ENCODE measurements at regions not wholly inside any gene's neighbourhood (a gene's known extent, or its start where the extent isn't known, plus 50 kb on each side); places are given as distances from the start of the nearest gene placed in this dataset.

GRCh38 chr5:98042961-98043360, 730.5 kb upstream of the RGMB start:
- no peaks in the 10 kb centered on the region for H3K36me3 Mint-ChIP-seq (ENCODE audit: low read depth)
- H3K27ac Mint-ChIP-seq = no peak overlapping the region
- no peaks in the 10 kb centered on the region for H3K4me1 Mint-ChIP-seq
- ATAC-seq (no peak), DNase-seq (no peak)
- H3K9me3 ChIP-seq (ENCODE audit: control insufficient read depth, low read length, poor library complexity, severe bottlenecking) = no peaks in the 10 kb centered on the region
- no peaks in the 10 kb centered on the region for H3K27me3 Mint-ChIP-seq
- no peak overlapping the region for H3K4me3 Mint-ChIP-seq

- no peaks in the 10 kb centered on the region for H3K4me1 Mint-ChIP-seq
- no peak overlapping the region for H3K4me3 Mint-ChIP-seq
- H3K27me3 Mint-ChIP-seq = no peaks in the 10 kb centered on the region
- H3K36me3 Mint-ChIP-seq (ENCODE audit: low read depth) = no peaks in the 10 kb centered on the region
- H3K27ac Mint-ChIP-seq = no peak overlapping the region
- DNase-seq = no peak
- ATAC-seq = no peak
- no peaks in the 10 kb centered on the region for H3K9me3 ChIP-seq (ENCODE audit: control insufficient read depth, low read length, poor library complexity, severe bottlenecking)
Observed at GRCh38 chr5:98050583-98050982, 722.9 kb upstream of the RGMB start.

- H3K4me3 Mint-ChIP-seq = no peak overlapping the region
- H3K36me3 Mint-ChIP-seq (ENCODE audit: low read depth) = no peaks in the 10 kb centered on the region
- no peak for ATAC-seq
- H3K9me3 ChIP-seq (ENCODE audit: control insufficient read depth, low read length, poor library complexity, severe bottlenecking) = no peaks in the 10 kb centered on the region
- H3K27ac Mint-ChIP-seq = no peak overlapping the region
- H3K27me3 Mint-ChIP-seq = no peaks in the 10 kb centered on the region
- DNase-seq = no peak
- no peaks in the 10 kb centered on the region for H3K4me1 Mint-ChIP-seq
Observed at GRCh38 chr5:98053170-98053569, 720.3 kb upstream of the RGMB start.

GRCh38 chr5:98060148-98060547, 713.3 kb upstream of the RGMB start:
- Mint-ChIP-seq H3K4me3 (no peak overlapping the region), H3K4me1 (no peaks in the 10 kb centered on the region), H3K36me3 (ENCODE audit: low read depth) (no peaks in the 10 kb centered on the region), H3K27ac (no peak overlapping the region), H3K27me3 (no peaks in the 10 kb centered on the region)
- no peaks in the 10 kb centered on the region for H3K9me3 ChIP-seq (ENCODE audit: control insufficient read depth, low read length, poor library complexity, severe bottlenecking)
- no peak for DNase-seq
- no peak for ATAC-seq

- DNase-seq (no peak), ATAC-seq (no peak)
- Mint-ChIP-seq H3K27ac (no peak overlapping the region), H3K4me3 (no peak overlapping the region), H3K36me3 (ENCODE audit: low read depth) (no peaks in the 10 kb centered on the region), H3K4me1 (no peaks in the 10 kb centered on the region), H3K27me3 (no peaks in the 10 kb centered on the region)
- H3K9me3 ChIP-seq (ENCODE audit: control insufficient read depth, low read length, poor library complexity, severe bottlenecking) = no peaks in the 10 kb centered on the region
Observed at GRCh38 chr5:98064118-98064685, 709.3 kb upstream of the RGMB start.

- DNase-seq = no peak
- Mint-ChIP-seq H3K4me3 (no peak overlapping the region), H3K27me3 (no peaks in the 10 kb centered on the region), H3K27ac (no peak overlapping the region), H3K36me3 (ENCODE audit: low read depth) (no peaks in the 10 kb centered on the region), H3K4me1 (peaks cover 2% of the 10 kb centered on the region)
- H3K9me3 ChIP-seq (ENCODE audit: control insufficient read depth, low read length, poor library complexity, severe bottlenecking) = no peaks in the 10 kb centered on the region
- ATAC-seq = no peak
Observed at GRCh38 chr5:98065261-98065909, 708.1 kb upstream of the RGMB start.

- H3K36me3 Mint-ChIP-seq (ENCODE audit: low read depth) = no peaks in the 10 kb centered on the region
- no peak overlapping the region for H3K4me3 Mint-ChIP-seq
- H3K4me1 Mint-ChIP-seq = peaks cover 2% of the 10 kb centered on the region
- H3K9me3 ChIP-seq (ENCODE audit: control insufficient read depth, low read length, poor library complexity, severe bottlenecking) = no peaks in the 10 kb centered on the region
- H3K27ac Mint-ChIP-seq = no peak overlapping the region
- ATAC-seq (no peak), DNase-seq (no peak)
- H3K27me3 Mint-ChIP-seq = no peaks in the 10 kb centered on the region
Observed at GRCh38 chr5:98066910-98067309, 706.6 kb upstream of the RGMB start.

- H3K9me3 ChIP-seq (ENCODE audit: control insufficient read depth, low read length, poor library complexity, severe bottlenecking) = no peaks in the 10 kb centered on the region
- H3K4me1 Mint-ChIP-seq = peaks cover 2% of the 10 kb centered on the region
- no peak overlapping the region for H3K4me3 Mint-ChIP-seq
- no peaks in the 10 kb centered on the region for H3K36me3 Mint-ChIP-seq (ENCODE audit: low read depth)
- H3K27ac Mint-ChIP-seq = no peak overlapping the region
- no peaks in the 10 kb centered on the region for H3K27me3 Mint-ChIP-seq
- ATAC-seq (no peak), DNase-seq (no peak)
Observed at GRCh38 chr5:98069876-98070512, 703.5 kb upstream of the RGMB start.

GRCh38 chr5:98072921-98073320, 700.5 kb upstream of the RGMB start:
- peaks cover 2% of the 10 kb centered on the region for H3K36me3 Mint-ChIP-seq (ENCODE audit: low read depth)
- DNase-seq = no peak
- no peaks in the 10 kb centered on the region for H3K27me3 Mint-ChIP-seq
- no peak overlapping the region for H3K4me3 Mint-ChIP-seq
- H3K9me3 ChIP-seq (ENCODE audit: control insufficient read depth, low read length, poor library complexity, severe bottlenecking) = no peaks in the 10 kb centered on the region
- H3K27ac Mint-ChIP-seq = no peak overlapping the region
- ATAC-seq = no peak
- peaks cover 2% of the 10 kb centered on the region for H3K4me1 Mint-ChIP-seq

- Mint-ChIP-seq H3K4me1 (no peaks in the 10 kb centered on the region), H3K27ac (no peak overlapping the region), H3K4me3 (no peak overlapping the region), H3K36me3 (ENCODE audit: low read depth) (peaks cover 2% of the 10 kb centered on the region), H3K27me3 (no peaks in the 10 kb centered on the region)
- ATAC-seq = no peak
- H3K9me3 ChIP-seq (ENCODE audit: control insufficient read depth, low read length, poor library complexity, severe bottlenecking) = no peaks in the 10 kb centered on the region
- no peak for DNase-seq
Observed at GRCh38 chr5:98076501-98076900, 697.0 kb upstream of the RGMB start.

- ATAC-seq (no peak), DNase-seq (no peak)
- no peaks in the 10 kb centered on the region for H3K27me3 Mint-ChIP-seq
- no peak overlapping the region for H3K27ac Mint-ChIP-seq
- H3K4me1 Mint-ChIP-seq = no peaks in the 10 kb centered on the region
- H3K36me3 Mint-ChIP-seq (ENCODE audit: low read depth) = no peaks in the 10 kb centered on the region
- no peaks in the 10 kb centered on the region for H3K9me3 ChIP-seq (ENCODE audit: control insufficient read depth, low read length, poor library complexity, severe bottlenecking)
- no peak overlapping the region for H3K4me3 Mint-ChIP-seq
Observed at GRCh38 chr5:98085593-98085992, 687.9 kb upstream of the RGMB start.

GRCh38 chr5:98095072-98095471, 678.4 kb upstream of the RGMB start:
- ATAC-seq (no peak), DNase-seq (no peak)
- Mint-ChIP-seq H3K4me3 (no peak overlapping the region), H3K36me3 (ENCODE audit: low read depth) (no peaks in the 10 kb centered on the region), H3K4me1 (no peaks in the 10 kb centered on the region), H3K27ac (no peak overlapping the region), H3K27me3 (no peaks in the 10 kb centered on the region)
- no peaks in the 10 kb centered on the region for H3K9me3 ChIP-seq (ENCODE audit: control insufficient read depth, low read length, poor library complexity, severe bottlenecking)

GRCh38 chr5:98096155-98096554, 677.3 kb upstream of the RGMB start:
- no peaks in the 10 kb centered on the region for H3K36me3 Mint-ChIP-seq (ENCODE audit: low read depth)
- H3K4me1 Mint-ChIP-seq = no peaks in the 10 kb centered on the region
- H3K27me3 Mint-ChIP-seq = no peaks in the 10 kb centered on the region
- H3K9me3 ChIP-seq (ENCODE audit: control insufficient read depth, low read length, poor library complexity, severe bottlenecking) = no peaks in the 10 kb centered on the region
- H3K4me3 Mint-ChIP-seq = no peak overlapping the region
- DNase-seq (no peak), ATAC-seq (no peak)
- no peak overlapping the region for H3K27ac Mint-ChIP-seq
